NCI-H2196 treated with DMSO at 0.1 percent for 48 hours (cell line): ENCODE measurements at regions not wholly inside any gene's neighbourhood (a gene's known extent, or its start where the extent isn't known, plus 50 kb on each side); places are given as distances from the start of the nearest gene placed in this dataset.
"Not testable (repeated sequence)": the region's sequence is repeated elsewhere in the genome, so short reads cannot be mapped to it uniquely, and the experiment has no call there.

Experiments used
- DNase-seq: peaks from one replicate; lab custom pipeline; 2025; ENCODE audit not compliant: unreplicated experiment; lab: John Stamatoyannopoulos, UW

DNA sequence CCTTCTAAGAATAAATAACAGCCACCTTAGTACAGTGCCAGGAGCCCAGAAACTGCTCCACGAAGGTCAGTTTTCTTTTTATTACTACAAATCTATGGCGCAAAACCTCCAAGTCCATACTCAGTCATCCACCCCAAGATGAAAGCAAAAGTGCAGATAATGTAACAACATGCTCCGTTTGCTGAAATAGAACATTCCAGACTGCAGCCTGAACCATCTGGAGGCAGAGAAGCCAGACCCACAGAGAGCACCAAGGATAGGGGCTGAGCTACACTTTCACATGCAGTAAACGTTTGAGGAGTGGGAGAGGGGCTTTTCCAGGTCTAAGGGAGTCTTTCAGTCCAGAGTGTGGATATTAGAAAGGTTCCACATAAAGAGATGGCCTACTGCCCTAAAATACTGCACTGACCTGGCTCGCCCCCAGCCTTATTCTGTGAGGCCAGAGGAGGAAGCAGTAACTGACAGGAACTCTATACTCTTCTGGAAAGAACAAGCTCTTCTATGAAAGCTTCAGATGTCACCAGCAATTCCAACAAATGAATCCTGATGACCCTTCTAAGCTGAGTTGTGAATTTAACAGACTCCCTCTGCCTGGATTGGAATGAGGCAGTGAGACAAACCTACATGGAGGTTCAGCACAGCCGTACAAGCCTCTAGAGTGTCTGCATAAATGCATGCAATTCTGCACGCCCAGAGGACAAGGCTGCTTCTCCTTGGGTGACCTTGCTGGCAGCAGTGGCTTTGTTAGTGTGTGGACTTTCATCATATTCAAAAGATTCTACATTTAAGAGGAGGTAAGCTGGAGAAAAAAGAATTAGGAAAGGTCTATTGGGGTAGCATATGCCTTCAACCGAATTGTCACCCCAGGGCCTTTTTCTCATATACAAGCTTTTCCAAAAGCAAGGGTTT, 153.9 kb upstream of the EGLN3 start:
- DNase-seq, result no peak

DNA sequence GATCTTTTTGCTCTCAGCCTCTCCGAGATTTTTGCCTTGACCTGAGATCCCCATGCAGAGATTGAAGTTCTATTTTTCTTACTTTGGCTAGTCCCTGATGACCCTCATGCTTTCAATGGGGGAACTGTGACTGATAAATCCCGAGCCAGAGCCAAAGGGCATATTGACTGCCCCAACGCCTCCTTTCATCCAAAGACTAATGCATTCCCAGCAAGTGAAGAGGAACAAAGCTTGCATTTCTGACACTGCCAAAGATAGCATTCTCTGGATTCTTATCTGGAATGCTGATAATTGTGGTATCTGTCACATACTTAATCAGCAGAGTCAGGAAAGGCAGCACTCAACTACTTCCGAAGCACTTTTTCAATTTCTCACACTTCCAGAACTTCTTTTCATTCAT, 152.3 kb upstream of the EGLN3 start:
- no peak for DNase-seq

DNA sequence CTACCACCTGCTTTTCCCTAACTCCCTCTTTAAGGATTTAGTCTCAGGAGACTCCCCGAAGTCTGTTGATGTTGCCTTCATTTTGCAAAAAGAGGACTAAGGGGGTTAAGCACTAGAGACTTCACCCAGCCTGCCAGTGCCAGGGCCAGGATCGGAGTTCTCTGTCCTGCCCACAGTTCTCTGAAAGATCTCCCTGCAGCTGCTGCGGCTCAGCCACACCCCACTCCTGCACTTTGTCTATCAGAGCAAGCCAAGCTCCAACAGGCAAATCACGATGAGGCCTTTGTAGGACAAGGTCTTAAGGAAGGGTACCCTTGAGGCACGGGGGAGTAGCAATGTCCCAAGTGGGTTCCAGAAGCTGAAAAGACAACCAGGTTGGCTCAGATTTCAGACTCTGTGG, 148.8 kb upstream of the EGLN3 start:
- no peak for DNase-seq

DNA sequence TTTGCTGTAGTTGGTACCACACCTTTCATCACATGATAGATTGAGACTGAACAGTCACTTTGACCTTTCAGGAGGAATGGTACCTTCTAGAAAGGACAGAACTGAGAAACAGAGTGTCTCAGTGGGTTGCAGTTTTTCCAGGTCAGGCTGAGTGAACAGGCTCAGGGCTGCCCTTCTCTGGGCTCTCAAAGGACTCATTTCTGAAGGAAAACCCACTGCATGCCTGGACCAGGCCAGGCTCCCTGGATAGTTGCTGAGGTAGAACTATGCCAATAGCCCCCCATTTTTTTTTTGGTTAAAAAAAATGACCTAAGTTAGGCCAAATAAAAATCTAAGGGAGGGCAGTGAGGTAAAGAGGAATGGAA, 148.1 kb upstream of the EGLN3 start:
- DNase-seq, result no peak

DNA sequence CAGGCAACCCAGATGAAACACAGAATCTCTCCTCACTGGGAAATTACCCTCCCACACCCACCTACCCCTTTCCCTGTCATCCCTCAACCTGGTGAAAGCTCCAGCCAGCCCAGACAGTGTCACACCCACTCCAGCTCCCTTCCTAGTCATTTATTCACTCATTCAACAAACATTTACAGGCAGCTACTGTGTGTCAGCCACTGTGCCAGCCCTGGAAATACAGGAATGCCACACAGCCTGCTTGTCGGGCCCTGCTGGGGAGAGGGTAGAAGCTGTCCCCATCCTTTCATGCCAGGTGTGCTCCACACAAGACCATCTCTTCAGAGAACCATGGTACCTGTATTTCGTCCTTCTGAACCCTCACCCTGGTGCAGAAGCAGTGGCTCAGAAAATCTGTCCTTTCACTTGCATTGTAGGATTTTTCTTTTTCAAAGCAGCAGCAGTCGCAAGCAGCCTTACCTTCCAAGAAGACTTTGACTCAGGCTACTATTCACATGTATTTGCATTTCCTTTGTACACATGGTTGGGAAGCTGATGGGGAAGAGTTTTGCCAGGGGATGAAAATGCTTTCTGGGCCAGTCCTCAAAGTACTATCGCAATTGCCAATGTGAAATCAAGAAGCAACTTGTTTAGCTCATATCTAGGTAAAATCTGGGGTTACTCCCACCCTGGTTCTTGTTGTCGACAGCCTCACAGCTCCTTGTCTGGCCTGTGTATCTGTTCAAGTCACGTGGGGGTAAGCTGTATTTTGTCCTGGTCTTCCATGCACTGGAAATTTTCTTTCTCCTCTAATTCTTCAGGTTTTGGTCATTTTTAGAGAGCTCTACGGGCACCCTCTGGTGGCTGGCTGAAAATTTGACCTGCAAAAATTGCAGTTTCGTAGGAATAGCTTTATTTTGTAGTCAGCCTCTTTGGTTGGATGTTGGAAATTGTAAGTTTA, 147.4 kb upstream of the EGLN3 start:
- DNase-seq, result peak; percentile 19

DNA sequence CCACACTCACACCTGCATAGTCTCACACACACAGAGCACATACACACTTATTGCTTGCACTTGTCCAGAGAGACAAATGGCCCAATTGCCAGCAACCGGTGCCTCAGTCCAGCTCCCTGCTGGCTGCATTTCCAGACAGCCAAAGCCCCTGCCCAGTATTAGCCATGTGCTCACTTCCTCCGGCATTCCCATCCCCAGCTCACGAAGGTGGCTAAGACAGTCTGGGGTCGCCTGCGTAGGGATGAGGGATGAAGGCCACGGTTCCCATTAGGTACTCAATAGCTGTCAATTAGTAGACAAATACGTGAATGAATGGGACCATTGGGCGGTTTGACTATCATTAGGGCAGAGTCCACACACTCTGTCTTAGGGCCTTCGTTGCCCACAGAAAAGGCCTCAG, 146.8 kb upstream of the EGLN3 start:
- DNase-seq, result no peak

DNA sequence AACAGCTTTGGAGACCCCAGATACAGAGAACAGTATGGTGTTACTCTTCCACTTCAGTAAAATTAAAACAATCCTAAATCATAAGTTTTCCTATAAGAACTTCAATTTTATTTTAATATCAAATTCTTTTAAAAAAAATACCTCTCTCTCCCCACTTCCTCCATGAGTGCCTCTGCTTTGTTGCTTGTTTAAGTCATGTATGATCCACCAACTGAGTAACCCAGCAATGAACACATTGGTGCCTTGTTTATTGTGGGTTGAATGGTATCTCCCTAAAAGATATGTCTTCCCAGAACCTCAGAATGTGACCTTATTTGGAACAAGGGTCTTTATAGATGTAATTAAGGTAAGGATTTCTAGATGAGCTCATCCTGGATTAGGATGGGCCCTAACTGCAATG, 143.5 kb upstream of the EGLN3 start:
- DNase-seq, result no peak

DNA sequence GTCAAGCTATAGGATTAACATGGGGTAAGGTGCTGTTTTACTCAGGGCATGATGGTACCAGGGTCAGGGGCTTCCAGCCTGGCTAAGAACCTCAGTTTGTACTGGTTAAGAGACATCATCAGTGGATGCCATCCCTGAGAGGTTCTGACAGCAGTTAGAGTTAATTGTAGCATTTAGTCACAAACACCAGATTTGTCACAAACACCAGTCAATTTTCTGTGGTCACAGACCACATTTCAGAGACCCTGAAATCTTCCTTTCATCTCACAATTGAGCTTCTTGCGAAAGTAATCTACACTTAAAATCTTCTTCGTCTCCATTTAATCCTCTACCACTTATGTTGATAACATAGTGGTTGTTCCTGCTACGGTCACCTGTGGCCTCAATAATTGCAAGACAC, 143.0 kb upstream of the EGLN3 start:
- no peak for DNase-seq

DNA sequence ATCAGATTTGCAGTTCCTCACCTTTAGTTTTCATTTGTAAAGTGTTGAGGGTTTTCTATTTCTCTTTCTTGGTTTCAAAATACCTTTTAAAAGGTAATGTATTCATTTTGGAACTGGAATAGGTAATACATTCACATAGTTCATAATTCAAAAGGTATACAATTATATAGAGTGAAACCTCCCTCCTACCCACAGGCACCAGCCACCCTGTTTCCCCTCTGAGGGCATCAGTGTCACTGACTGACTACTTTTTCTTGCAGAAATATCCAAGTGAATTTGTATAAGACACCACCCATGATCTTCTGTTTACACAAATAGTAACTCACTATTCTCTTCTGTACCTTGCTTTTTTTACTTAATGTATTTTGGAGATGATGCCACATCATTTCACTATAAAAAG, 139.6 kb upstream of the EGLN3 start:
- DNase-seq, result no peak

DNA sequence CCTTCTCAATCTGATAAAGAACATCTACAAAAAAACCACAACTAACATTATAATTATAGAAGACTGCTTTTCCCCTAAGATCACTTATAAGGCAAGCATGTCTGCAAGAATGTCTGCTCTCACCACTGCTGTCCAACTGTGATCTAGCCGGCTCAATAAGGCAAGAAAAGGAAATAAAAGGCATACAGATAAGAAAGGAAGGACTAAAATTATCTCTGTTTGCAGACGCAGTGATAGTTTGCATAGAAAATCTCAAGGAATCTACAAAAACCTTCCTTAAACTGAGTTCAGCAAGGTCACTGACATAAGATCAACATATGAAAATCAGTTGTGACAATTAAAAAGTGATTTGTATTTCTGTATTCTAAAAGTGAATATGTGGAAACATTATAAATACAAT, 138.0 kb upstream of the EGLN3 start:
- DNase-seq, result no peak

DNA sequence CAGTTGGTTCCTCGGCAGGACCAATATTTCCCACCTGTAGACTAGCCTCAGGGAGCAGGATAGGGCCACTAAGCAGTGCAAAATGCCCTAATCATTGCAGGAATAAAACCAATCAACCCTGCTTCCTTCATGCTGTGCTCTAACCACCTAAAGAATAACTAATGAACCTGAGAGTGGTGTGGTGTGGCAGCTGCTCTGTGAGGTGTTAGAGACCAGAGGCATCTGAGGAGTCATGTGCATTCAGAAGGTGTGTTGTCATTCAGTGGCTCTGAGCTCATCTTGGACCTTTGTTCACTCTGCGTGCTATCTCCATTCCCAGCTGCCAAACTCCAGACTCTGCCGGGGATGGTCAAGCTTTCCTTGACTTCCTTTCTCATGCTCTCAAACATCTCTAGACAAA, 136.7 kb upstream of the EGLN3 start:
- no peak for DNase-seq

DNA sequence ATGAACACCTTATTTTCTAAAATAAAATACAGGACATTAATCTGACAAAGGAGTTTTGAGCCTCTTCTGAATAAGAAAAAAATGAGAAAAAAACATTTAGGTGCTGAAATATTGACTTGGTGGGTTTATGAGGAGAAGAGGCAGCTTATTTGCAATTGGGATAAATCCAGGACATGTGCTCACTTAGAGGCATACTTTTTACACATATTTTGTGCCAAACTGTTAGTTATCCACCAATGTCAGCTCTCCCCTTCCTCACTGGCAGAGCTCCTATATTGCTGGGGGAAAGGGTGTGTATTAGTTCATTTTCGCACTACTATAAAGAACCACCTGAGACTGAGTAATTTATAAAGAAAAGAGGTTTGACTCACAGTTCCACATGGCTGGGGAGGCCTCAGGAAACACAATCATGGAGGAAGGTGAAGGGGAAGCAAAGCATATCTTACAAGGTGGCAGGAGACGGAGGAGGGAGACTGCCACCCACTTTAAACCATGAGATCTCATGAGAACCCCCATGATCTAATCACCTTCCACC, 135.4 kb upstream of the EGLN3 start:
- no peak for DNase-seq

DNA sequence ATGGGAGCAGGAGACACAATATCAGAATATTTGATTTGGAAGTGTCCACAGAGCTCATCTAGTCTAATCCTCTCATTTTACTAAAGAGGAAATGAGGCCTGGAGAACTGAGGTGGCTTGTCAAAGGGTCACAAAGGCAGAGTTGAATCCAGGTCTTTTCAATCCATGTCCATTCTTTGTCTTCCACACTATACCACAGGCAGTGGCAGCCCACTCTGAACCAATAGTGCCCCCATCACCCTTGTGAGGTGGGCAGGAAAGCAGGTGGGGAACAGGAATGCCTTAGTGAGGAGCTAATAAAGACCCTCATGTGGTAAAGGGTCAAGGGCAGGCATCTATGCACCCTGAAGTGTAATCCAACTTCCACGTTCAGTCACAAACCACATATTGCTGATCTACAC, 134.8 kb upstream of the EGLN3 start:
- DNase-seq, result no peak

DNA sequence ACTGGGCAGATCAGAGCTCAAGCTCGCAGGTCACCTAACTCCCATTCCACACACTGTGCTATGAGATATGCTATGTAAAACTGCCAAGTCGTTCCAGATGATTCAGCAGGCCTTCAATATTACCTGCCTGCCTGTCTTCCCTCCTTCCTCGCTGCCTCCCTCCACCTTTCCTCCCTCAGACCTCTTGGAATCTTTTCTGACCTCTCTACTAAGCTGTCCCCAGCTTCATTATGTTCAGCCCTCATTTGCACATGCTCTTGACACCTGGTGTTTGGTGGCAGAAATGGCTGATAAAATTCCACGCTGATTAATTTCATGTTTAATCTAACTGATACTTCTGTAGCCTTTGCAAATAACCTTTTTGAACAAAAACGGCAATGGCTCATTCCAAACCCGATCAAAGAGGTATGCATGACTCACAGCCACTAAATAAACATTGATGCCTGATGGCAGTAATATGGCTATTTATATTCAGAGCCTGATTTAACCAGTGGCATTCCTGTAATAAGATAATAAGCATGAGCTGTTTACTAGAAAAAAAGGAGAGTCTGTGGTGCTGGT, 130.8 kb upstream of the EGLN3 start:
- peak; percentile 66 for DNase-seq

DNA sequence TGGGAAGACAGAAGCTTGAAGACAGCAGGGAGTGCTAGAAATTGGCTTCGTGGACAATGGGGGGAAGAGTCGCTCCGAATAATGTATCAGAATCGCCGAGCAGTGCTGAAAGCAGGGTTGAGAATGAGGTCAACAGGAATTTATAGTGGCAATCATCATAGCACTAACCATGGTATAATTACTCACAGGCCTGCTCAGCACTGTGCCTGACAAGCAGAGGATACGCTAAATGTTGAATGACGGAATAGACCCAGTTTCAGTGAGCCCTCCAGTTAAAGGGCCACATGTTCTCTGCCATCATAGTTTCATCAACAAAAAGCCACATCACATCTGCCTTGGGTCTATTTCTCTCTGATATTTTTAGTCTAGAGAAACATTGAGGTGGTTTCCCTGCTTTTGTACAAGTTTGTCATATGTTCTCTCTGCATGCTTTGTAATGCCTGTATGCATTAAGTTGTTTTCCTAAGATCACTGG, 130.3 kb upstream of the EGLN3 start:
- DNase-seq, result no peak

DNA sequence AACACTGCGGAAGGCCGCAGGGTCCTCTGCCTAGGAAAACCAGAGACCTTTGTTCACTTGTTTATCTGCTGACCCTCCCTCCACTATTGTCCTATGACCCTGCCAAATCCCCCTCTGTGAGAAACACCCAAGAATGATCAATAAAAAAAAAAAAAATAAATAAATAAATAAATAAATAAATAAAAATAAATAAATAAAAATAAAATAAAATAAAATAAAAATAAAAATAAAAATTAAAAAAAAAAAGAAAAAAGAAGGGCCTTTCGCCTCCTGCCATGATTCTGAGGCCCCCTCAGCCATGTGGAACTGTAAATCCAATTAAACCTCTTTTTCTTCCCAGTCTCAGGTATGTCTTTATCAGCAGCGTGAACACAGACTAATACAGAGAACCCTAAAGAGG, 128.8 kb upstream of the EGLN3 start:
- DNase-seq, result not testable (repeated sequence)

DNA sequence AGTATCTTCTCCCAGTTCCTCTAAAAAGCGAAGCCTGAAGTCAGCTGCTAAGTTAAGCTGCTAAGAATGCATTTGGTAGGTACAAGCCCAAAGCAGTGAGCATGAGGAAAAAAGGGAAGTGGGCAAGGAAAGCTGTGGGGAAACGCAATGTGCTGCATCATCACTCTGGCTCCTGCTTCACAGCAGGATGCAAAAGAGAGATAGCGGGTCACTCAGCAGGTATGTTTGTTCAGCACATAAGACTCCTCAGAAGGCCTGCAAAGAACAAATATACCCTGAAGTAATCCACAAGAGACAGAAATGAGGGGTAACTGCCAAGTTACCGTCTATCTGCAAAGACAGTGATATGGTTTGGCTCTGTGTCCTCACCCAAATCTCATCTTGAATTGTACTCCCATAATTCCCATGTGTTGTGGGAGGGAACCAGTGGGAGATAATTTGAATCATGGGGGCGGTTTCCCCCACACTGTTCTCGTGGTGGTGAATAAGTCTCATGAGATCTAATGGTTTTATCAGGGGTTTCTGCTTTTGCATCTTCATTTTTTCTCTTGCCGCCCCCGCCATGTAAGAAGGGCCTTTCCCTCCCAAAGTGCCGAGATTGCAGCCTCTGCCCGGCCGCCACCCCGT, 127.4 kb upstream of the EGLN3 start:
- DNase-seq, result no peak

DNA sequence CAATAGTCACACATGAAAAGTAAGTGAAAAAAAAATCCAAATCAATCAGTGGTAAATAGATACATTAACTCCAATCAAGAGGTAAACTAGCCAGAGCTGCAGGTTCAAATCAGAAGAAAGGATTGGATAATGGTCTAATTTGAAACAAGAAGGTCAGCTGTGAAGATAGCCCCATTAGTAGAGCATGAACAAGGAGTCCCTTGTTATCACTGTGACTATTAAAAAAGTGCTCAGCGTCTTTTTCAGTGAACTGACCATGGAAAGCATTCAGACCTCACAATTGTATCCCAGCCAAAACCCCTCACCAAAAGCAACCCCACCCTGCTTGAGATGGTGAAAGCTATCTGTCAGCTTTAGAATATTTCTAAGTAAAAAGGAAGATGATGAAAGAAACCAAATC, 125.0 kb upstream of the EGLN3 start:
- DNase-seq, result no peak

DNA sequence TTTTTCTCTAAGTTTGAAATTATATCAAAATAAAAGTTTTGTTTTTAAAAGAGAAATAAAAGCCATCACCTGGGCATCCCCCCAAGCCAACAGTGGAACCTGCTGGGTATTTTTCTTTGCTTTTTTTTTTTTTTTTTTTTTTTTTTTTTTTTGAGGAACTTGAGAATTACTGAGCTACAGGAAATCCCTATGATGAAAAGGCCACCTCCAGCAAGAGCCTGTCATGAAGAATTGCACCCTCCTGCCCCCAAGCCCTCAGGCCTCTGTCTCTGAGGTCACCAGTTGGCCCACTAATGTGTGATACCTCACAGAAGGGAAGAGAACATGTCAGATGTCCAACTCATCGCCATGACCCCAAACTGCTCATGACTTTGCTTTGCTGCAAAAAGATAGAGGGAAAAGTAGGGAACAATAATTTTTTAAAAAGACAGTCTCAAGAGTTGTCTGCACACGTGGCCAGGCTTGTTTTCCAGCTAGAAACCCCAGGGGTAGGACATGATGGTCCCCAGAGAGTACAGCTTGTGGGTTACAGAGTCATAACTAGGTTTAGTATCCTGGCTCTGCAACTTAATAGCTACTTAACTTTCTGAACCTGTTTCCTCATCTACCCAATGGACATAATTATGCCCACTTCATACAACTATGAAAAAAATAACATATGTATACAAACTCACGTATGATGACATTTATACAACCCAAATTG, 124.3 kb upstream of the EGLN3 start:
- no peak for DNase-seq

DNA sequence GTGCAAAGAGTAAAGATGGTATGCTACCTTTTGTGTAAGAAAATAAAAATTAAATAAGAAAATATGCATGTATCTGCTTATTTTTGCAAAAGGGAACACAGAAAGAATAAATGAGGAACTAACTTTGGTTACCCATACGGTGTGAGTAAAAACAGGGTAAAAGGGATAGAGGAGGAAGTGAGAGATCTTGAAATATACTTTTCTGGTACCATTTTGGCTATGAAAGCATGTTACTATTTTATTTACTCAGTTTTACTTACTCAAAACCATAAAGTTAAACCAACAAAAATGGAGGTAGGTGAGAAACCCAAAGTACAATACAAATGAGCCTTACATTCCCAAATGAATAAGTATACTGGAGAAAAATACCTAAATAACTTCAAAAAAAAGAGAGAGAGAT, 122.0 kb upstream of the EGLN3 start:
- DNase-seq, result no peak
